ENCODE measurements at regions not wholly inside any gene's neighbourhood (a gene's known extent, or its start where the extent isn't known, plus 50 kb on each side); places are given as distances from the start of the nearest gene placed in this dataset.

DNA sequence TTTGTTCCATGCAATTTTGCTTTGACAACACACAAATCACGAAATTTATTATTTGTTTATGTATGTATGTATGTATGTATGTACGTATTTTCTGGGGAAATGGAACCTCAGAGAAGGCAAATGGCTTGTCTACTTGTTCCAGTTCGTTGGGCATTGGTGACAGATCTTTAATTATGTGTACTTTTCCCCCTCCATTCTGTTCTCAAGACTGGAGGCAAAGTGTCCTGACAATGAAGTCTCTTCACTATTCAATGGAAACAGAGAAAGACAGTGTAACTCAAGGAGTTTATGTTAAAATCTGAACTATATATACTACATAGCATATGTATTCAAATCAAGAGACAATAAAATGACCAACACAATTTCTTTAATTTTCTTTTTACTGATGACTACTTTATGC lies 245.7 kb upstream of the PTBP2 start:
- TF ChIP-seq, protein P1, sequence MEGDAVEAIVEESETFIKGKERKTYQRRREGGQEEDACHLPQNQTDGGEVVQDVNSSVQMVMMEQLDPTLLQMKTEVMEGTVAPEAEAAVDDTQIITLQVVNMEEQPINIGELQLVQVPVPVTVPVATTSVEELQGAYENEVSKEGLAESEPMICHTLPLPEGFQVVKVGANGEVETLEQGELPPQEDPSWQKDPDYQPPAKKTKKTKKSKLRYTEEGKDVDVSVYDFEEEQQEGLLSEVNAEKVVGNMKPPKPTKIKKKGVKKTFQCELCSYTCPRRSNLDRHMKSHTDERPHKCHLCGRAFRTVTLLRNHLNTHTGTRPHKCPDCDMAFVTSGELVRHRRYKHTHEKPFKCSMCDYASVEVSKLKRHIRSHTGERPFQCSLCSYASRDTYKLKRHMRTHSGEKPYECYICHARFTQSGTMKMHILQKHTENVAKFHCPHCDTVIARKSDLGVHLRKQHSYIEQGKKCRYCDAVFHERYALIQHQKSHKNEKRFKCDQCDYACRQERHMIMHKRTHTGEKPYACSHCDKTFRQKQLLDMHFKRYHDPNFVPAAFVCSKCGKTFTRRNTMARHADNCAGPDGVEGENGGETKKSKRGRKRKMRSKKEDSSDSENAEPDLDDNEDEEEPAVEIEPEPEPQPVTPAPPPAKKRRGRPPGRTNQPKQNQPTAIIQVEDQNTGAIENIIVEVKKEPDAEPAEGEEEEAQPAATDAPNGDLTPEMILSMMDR (IDR thresholded peaks at IDR 0.05), result no peak
- Histone ChIP-seq H3K9me3 (ENCODE audit: control insufficient read depth in 1 of 2, insufficient read depth in 1 of 2, low read length in 2 of 2) (no peaks in the 10 kb centered on the region), H3K4me1 (ENCODE audit: insufficient read depth, low read length) (no peaks in the 10 kb centered on the region), H3K4me3 (ENCODE audit: low read length) (no peak overlapping the region), H3K27me3 (ENCODE audit: control insufficient read depth in 1 of 2, insufficient read depth in 2 of 2, low read length in 2 of 2) (no peaks in the 10 kb centered on the region), H3K36me3 (ENCODE audit: insufficient read depth, low read length) (no peaks in the 10 kb centered on the region), H3K27ac (ENCODE audit: low read depth in 1 of 2, low read length in 2 of 2) (no peak overlapping the region)
- no peaks in the 10 kb centered on the region for H3K27me3 Mint-ChIP-seq
- CTCF ChIA-PET, result no interaction called here
- POLR2A ChIA-PET, result no interaction called here
- intact Hi-C loops (cut with DNase I, micrococcal nuclease), result no loop called here
- no peaks in the 10 kb centered on the region for H3K4me1 Mint-ChIP-seq (ENCODE audit: low read depth)
- H3K27ac Mint-ChIP-seq, result no peak overlapping the region
- H3K4me3 Mint-ChIP-seq, result no peak overlapping the region
- no peak for ATAC-seq (ENCODE audit: poor library complexity)
- DNase-seq, result no peak
- H3K9me3 Mint-ChIP-seq, result peaks cover 4% of the 10 kb centered on the region
- H3K36me3 Mint-ChIP-seq (ENCODE audit: low read depth), result no peaks in the 10 kb centered on the region

- Mint-ChIP-seq H3K9me3 (peaks cover 3% of the 10 kb centered on the region), H3K27me3 (no peaks in the 10 kb centered on the region), H3K4me3 (no peak overlapping the region), H3K36me3 (ENCODE audit: low read depth) (no peaks in the 10 kb centered on the region), H3K27ac (no peak overlapping the region), H3K4me1 (ENCODE audit: low read depth) (no peaks in the 10 kb centered on the region)
- intact Hi-C loops (cut with DNase I, micrococcal nuclease), result no loop called here
- TF ChIP-seq, protein P1 (IDR thresholded peaks at IDR 0.05), result no peak
- ChIA-PET POLR2A (no interaction called here), CTCF (no interaction called here)
- H3K36me3 ChIP-seq (ENCODE audit: insufficient read depth, low read length), result no peaks in the 10 kb centered on the region
- no peaks in the 10 kb centered on the region for H3K9me3 ChIP-seq (ENCODE audit: control insufficient read depth in 1 of 2, insufficient read depth in 1 of 2, low read length in 2 of 2)
- DNase-seq (no peak), ATAC-seq (ENCODE audit: poor library complexity) (no peak)
- H3K4me3 ChIP-seq (ENCODE audit: low read length), result no peak overlapping the region
- no peak overlapping the region for H3K27ac ChIP-seq (ENCODE audit: low read depth in 1 of 2, low read length in 2 of 2)
- H3K27me3 ChIP-seq (ENCODE audit: control insufficient read depth in 1 of 2, insufficient read depth in 2 of 2, low read length in 2 of 2), result no peaks in the 10 kb centered on the region
- H3K4me1 ChIP-seq (ENCODE audit: insufficient read depth, low read length), result no peaks in the 10 kb centered on the region
These were observed 243.4 kb upstream of the PTBP2 start for GRCh38 chr1:96478228-96478627.

DNA sequence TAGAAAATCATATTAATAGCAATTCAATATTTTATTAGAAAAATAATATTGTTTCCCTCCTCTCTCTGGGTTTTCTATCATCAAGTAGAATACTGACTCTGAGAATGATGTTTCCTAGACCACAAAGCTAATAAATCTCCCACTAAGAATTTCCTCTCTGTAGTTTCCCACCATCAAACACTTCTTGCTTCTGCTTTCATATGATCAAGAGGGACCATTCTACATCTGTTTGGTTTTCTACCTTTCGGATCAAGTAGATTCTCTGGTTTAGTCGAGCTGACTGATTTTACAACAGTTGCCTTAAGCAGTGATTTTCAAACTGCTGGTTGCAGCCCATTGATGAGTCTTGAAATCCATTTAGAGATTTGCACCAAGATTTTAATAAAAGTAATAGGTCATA lies 240.2 kb upstream of the PTBP2 start:
- Mint-ChIP-seq H3K9me3 (peaks cover 3% of the 10 kb centered on the region), H3K27ac (no peak overlapping the region), H3K4me1 (ENCODE audit: low read depth) (no peaks in the 10 kb centered on the region), H3K4me3 (no peak overlapping the region), H3K36me3 (ENCODE audit: low read depth) (no peaks in the 10 kb centered on the region), H3K27me3 (no peaks in the 10 kb centered on the region)
- no peak overlapping the region for H3K27ac ChIP-seq (ENCODE audit: low read depth in 1 of 2, low read length in 2 of 2)
- H3K4me1 ChIP-seq (ENCODE audit: insufficient read depth, low read length), result no peaks in the 10 kb centered on the region
- H3K27me3 ChIP-seq (ENCODE audit: control insufficient read depth in 1 of 2, insufficient read depth in 2 of 2, low read length in 2 of 2), result no peaks in the 10 kb centered on the region
- intact Hi-C loops (cut with DNase I, micrococcal nuclease), result no loop called here
- no peak overlapping the region for H3K4me3 ChIP-seq (ENCODE audit: low read length)
- H3K9me3 ChIP-seq (ENCODE audit: control insufficient read depth in 1 of 2, insufficient read depth in 1 of 2, low read length in 2 of 2), result no peaks in the 10 kb centered on the region
- CTCF ChIA-PET, result no interaction called here
- H3K36me3 ChIP-seq (ENCODE audit: insufficient read depth, low read length), result no peaks in the 10 kb centered on the region
- ATAC-seq (ENCODE audit: poor library complexity) (no peak), DNase-seq (no peak)
- POLR2A ChIA-PET, result no interaction called here
- TF ChIP-seq, protein P1 (IDR thresholded peaks at IDR 0.05), result no peak
